HEK293 (cell line): ENCODE measurements at regions not wholly inside any gene's neighbourhood (a gene's known extent, or its start where the extent isn't known, plus 50 kb on each side); places are given as distances from the start of the nearest gene placed in this dataset.

ENCODE experiments used
- PRDM2 ChIP-seq: fragments of 450-650 bp; formaldehyde crosslinking; IDR thresholded peaks from 2 replicates; pipeline ENCODE4 v1.5.1; 2016; ENCODE audit warnings: missing biosample characterization, missing genetic modification characterization, borderline replicate concordance
- ZNF24 ChIP-seq: fragments of 450-650 bp; formaldehyde crosslinking; IDR thresholded peaks from 2 replicates; pipeline ENCODE4 v1.5.1; 2016; ENCODE audit warnings: missing biosample characterization, missing genetic modification characterization
- ZNF324 ChIP-seq: fragments of 450-650 bp; formaldehyde crosslinking; IDR thresholded peaks from 2 replicates; pipeline ENCODE4 v1.5.1; 2016; ENCODE audit warnings: missing biosample characterization, missing genetic modification characterization
- TF ChIP-seq, protein P1 (sequence below): fragments of 450-650 bp; IDR thresholded peaks from 2 replicates; pipeline ENCODE4 v1.5.1; 2018; ENCODE audit warnings: missing biosample characterization, missing genetic modification characterization
- TF ChIP-seq, protein P2 (sequence below): fragments of 450-650 bp; formaldehyde crosslinking; optimal IDR thresholded peaks from 2 replicates; pipeline ENCODE3; 2016; ENCODE audit warnings: missing biosample characterization, mild to moderate bottlenecking, missing genetic modification characterization
- TF ChIP-seq, protein P3 (sequence below): fragments of 450-650 bp; formaldehyde crosslinking; IDR thresholded peaks from 2 replicates; pipeline ENCODE4 v1.5.1; 2016; ENCODE audit warnings: missing biosample characterization, missing genetic modification characterization
- TF ChIP-seq, protein P4 (sequence below): fragments of 450-650 bp; formaldehyde crosslinking; IDR thresholded peaks from 2 replicates; pipeline ENCODE4 v1.5.1; 2016; ENCODE audit warnings: missing biosample characterization, missing genetic modification characterization

DNA sequence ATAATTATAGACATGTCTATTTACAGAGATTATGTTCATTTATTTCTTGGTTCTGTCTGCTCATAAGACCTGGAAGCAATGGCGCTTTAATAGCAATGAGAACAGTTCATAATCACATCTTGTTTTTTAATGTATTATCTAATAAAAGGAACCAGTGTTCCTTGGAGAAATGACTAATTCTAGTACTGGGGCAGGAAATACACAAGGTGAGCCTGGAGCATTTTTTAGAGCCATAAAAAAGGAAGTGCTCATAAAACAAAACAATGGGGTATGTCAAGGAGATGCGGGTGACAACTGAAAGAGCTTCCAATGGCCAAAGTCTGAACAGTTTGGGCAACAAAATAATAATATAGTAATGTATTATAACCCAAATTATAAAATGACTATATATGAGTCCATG lies 531.9 kb upstream of the CHD1 start:
- no peak for TF ChIP-seq ZNF324 (tag by site-specific recombination)
- TF ChIP-seq, protein P1, sequence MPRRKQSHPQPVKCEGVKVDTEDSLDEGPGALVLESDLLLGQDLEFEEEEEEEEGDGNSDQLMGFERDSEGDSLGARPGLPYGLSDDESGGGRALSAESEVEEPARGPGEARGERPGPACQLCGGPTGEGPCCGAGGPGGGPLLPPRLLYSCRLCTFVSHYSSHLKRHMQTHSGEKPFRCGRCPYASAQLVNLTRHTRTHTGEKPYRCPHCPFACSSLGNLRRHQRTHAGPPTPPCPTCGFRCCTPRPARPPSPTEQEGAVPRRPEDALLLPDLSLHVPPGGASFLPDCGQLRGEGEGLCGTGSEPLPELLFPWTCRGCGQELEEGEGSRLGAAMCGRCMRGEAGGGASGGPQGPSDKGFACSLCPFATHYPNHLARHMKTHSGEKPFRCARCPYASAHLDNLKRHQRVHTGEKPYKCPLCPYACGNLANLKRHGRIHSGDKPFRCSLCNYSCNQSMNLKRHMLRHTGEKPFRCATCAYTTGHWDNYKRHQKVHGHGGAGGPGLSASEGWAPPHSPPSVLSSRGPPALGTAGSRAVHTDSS (tag by site-specific recombination), result no peak
- TF ChIP-seq PRDM2 (tag by site-specific recombination), result no peak
- TF ChIP-seq, protein P2, sequence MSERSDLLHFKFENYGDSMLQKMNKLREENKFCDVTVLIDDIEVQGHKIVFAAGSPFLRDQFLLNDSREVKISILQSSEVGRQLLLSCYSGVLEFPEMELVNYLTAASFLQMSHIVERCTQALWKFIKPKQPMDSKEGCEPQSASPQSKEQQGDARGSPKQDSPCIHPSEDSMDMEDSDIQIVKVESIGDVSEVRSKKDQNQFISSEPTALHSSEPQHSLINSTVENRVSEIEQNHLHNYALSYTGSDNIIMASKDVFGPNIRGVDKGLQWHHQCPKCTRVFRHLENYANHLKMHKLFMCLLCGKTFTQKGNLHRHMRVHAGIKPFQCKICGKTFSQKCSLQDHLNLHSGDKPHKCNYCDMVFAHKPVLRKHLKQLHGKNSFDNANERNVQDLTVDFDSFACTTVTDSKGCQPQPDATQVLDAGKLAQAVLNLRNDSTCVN (tag by site-specific recombination), result no peak
- TF ChIP-seq, protein P3, sequence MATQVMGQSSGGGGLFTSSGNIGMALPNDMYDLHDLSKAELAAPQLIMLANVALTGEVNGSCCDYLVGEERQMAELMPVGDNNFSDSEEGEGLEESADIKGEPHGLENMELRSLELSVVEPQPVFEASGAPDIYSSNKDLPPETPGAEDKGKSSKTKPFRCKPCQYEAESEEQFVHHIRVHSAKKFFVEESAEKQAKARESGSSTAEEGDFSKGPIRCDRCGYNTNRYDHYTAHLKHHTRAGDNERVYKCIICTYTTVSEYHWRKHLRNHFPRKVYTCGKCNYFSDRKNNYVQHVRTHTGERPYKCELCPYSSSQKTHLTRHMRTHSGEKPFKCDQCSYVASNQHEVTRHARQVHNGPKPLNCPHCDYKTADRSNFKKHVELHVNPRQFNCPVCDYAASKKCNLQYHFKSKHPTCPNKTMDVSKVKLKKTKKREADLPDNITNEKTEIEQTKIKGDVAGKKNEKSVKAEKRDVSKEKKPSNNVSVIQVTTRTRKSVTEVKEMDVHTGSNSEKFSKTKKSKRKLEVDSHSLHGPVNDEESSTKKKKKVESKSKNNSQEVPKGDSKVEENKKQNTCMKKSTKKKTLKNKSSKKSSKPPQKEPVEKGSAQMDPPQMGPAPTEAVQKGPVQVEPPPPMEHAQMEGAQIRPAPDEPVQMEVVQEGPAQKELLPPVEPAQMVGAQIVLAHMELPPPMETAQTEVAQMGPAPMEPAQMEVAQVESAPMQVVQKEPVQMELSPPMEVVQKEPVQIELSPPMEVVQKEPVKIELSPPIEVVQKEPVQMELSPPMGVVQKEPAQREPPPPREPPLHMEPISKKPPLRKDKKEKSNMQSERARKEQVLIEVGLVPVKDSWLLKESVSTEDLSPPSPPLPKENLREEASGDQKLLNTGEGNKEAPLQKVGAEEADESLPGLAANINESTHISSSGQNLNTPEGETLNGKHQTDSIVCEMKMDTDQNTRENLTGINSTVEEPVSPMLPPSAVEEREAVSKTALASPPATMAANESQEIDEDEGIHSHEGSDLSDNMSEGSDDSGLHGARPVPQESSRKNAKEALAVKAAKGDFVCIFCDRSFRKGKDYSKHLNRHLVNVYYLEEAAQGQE (tag by site-specific recombination), result no peak
- no peak for TF ChIP-seq ZNF24 (tag by site-specific recombination)
- TF ChIP-seq, protein P4, sequence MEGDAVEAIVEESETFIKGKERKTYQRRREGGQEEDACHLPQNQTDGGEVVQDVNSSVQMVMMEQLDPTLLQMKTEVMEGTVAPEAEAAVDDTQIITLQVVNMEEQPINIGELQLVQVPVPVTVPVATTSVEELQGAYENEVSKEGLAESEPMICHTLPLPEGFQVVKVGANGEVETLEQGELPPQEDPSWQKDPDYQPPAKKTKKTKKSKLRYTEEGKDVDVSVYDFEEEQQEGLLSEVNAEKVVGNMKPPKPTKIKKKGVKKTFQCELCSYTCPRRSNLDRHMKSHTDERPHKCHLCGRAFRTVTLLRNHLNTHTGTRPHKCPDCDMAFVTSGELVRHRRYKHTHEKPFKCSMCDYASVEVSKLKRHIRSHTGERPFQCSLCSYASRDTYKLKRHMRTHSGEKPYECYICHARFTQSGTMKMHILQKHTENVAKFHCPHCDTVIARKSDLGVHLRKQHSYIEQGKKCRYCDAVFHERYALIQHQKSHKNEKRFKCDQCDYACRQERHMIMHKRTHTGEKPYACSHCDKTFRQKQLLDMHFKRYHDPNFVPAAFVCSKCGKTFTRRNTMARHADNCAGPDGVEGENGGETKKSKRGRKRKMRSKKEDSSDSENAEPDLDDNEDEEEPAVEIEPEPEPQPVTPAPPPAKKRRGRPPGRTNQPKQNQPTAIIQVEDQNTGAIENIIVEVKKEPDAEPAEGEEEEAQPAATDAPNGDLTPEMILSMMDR (tag by site-specific recombination), result no peak
